ENCODE measurements at regions not wholly inside any gene's neighbourhood (a gene's known extent, or its start where the extent isn't known, plus 50 kb on each side); places are given as distances from the start of the nearest gene placed in this dataset.
A peak's percentile ranks its signal among the peaks of the same experiment; 100 is the strongest.

GRCh38 chr4:122003335-122003734 lies 51.5 kb upstream of the TRPC3 start:
- Histone ChIP-seq H3K27me3 (ENCODE audit: low read length) (peaks cover 20% of the 10 kb centered on the region), H3K9ac (ENCODE audit: low read length) (no peak overlapping the region), H3K9me3 (ENCODE audit: low read length) (no peaks in the 10 kb centered on the region), H3K4me3 (ENCODE audit: low read length) (no peak overlapping the region), H2AFZ (ENCODE audit: low read length) (no peak overlapping the region), H4K20me1 (ENCODE audit: low read length) (no peaks in the 10 kb centered on the region), H3K4me1 (ENCODE audit: insufficient read depth, low read length) (no peaks in the 10 kb centered on the region), H3K36me3 (ENCODE audit: low read depth, low read length) (no peaks in the 10 kb centered on the region), H3K79me2 (ENCODE audit: low read length) (no peaks in the 10 kb centered on the region), H3F3A (ENCODE audit: low read length, unreplicated experiment) (no peaks in the 10 kb centered on the region), H3K4me2 (ENCODE audit: low read length) (no peak overlapping the region), H3K9me2 (replicated peaks; ENCODE audit: low read length) (no peaks in the 10 kb centered on the region), H3K27ac (ENCODE audit: low read length) (no peak overlapping the region)
- CTCF ChIA-PET = no interaction called here
- intact Hi-C loops (cut with micrococcal nuclease) = loop anchor here (5.0 kb wide), 1 partner anchor 101 kb away; no protein-coding TSS in a partner anchor
- ATAC-seq = peak; percentile 29; the same call in 1 of the 2 replicates
- TF ChIP-seq EZH2phosphoT487 (IDR thresholded peaks at IDR 0.05; ENCODE audit: borderline replicate concordance, low read length) = no peak
- 0 out of 2 replicates have a peak, but pooled peaks have one; percentile 43 for TF ChIP-seq CTCF (conservative IDR thresholded peaks at IDR 0.05; ENCODE audit: low read depth, low read length)
- no TSS peak for BruUV-seq (replicated peaks)
- POLR2A ChIA-PET (ENCODE audit: unreplicated experiment) = no interaction called here
- DNase-seq = peak; percentile 44

Data from PC-3 (cell line).